ENCODE measurements at regions not wholly inside any gene's neighbourhood (a gene's known extent, or its start where the extent isn't known, plus 50 kb on each side); places are given as distances from the start of the nearest gene placed in this dataset.
A peak's percentile ranks its signal among the peaks of the same experiment; 100 is the strongest.
"Not testable (repeated sequence)": the region's sequence is repeated elsewhere in the genome, so short reads cannot be mapped to it uniquely, and the experiment has no call there.

DNA sequence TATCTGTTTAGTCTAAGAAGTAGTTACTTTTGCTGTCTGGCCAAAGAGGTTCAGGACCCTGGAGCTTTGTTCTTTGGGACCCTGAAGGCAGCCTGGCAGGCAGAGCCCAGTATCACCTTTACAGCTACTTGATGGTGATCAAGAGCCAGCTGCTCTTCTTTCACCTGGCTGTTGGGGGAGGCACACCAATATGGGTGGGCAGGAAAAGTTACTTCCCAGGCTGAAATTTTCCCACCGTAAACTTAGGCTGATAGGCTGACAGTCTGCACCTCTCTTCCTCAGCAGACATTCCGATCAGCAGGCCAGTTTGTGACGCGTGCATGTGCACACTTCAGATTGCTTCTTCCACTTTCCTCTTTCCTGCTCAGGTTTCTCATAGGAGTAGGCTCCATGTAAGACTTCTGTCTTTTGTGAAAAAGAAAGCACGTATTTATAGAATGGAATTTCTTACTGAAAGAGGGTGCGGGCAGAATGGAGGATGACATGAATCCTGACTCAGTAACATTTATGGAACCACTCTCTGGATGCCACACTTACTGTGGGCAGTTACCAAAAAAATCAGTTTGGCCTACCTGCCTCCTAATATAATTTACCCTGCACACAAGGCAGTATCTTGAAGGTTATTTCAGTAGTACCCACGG lies 223.9 kb upstream of the DMRT1 start:
- H3K27me3 Mint-ChIP-seq, result no peaks in the 10 kb centered on the region
- no peak overlapping the region for H3K4me3 Mint-ChIP-seq
- H3K27ac Mint-ChIP-seq, result no peak overlapping the region

DNA sequence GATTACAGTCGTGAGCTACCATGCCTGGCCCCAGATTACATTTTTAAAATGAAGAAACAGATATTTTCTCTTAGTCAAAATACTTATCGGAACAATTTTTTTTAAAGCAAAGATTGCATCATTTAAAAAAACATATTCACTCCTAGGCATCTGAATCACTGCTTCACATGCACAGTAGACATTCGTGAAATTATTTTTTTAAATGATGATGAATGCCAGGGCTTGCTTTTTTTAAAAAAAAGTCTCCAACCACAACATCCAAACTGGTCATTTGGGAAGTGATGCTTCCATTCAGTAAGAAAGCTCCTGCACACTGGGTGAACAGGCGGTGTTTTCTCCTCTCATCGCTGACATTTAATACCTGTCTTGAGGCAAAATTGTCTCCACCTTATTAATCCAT lies 223.0 kb upstream of the DMRT1 start:
- H3K4me1 Mint-ChIP-seq, result peaks cover 4% of the 10 kb centered on the region
- H3K4me3 Mint-ChIP-seq, result no peak overlapping the region
- no peak for ATAC-seq (replicated peaks)
- H3K27ac Mint-ChIP-seq, result no peak overlapping the region
- H3K9me3 Mint-ChIP-seq, result no peaks in the 10 kb centered on the region
- H3K36me3 Mint-ChIP-seq (ENCODE audit: low read depth), result no peaks in the 10 kb centered on the region
- no peaks in the 10 kb centered on the region for H3K27me3 Mint-ChIP-seq

More for the DNA sequence above, 223.9 kb upstream of the DMRT1 start:
- H3K36me3 Mint-ChIP-seq (ENCODE audit: low read depth), result no peaks in the 10 kb centered on the region
- H3K4me1 Mint-ChIP-seq, result peaks cover 4% of the 10 kb centered on the region
- no peak for ATAC-seq (replicated peaks)
- no peaks in the 10 kb centered on the region for H3K9me3 Mint-ChIP-seq

DNA sequence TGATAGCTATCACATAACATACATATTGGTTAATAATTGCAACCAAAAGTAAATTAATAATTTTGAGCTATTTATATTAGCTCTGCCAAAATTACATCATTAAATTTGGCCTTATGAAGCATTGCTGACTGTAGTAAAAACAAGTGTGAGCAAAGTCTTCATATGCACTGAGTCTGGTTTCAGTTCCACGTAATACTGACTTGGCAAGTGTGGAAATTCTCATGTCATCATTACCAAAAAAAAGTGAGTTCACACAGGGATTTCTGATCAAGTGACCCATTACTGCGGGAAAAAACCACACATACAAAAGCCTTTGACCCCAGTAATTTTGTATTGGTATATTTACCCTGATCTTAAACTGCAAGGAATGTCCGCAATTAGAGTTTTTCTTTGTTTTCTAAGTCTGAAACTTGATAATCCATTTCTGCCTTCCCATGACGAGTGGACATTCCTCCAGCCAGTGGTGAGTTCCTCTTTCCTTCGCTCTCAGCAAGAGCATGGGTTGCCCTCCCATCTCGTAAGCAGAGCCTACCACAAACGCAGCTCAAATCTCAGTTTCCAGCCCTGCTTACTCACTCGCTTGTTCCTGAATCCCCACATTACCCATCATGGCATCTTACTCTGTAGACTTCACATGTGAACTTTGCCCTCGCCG lies 220.2 kb upstream of the DMRT1 start:
- H3K9me3 Mint-ChIP-seq, result no peaks in the 10 kb centered on the region
- H3K4me1 Mint-ChIP-seq, result no peaks in the 10 kb centered on the region
- no peak for ATAC-seq (replicated peaks)
- H3K27me3 Mint-ChIP-seq, result no peaks in the 10 kb centered on the region
- H3K36me3 Mint-ChIP-seq (ENCODE audit: low read depth), result no peaks in the 10 kb centered on the region
- no peak overlapping the region for H3K4me3 Mint-ChIP-seq
- H3K27ac Mint-ChIP-seq, result no peak overlapping the region

DNA sequence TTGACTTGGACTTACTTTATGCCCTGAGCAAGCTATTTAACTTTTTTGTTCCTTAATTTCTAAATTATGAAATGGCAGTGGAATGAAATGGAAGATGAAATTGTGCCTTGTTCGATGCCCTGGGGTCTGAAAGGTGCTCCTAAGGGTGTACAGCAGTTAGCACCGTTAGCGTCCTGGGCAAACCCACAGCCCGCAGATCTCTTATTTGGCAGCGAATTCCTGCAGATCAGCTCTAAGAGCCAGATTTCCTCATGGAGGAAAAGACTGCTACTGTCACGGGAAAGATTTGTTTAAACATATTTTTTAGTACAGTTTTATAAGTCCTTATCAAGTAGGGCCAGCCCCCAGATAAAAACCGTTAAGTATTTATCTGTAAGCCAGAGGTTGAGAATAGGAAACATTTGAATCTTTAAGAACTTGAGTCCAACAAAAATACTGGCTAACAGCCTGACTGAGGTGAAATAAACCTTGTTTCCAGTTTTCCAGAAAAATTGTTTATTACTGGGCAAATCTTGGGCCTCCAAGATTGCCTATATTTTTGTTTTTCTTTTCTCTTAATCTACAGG lies 216.5 kb upstream of the DMRT1 start:
- H3K36me3 Mint-ChIP-seq (ENCODE audit: low read depth), result no peaks in the 10 kb centered on the region
- no peaks in the 10 kb centered on the region for H3K27me3 Mint-ChIP-seq
- no peaks in the 10 kb centered on the region for H3K4me1 Mint-ChIP-seq
- no peak overlapping the region for H3K4me3 Mint-ChIP-seq
- H3K9me3 Mint-ChIP-seq, result no peaks in the 10 kb centered on the region
- ATAC-seq (replicated peaks), result no peak
- H3K27ac Mint-ChIP-seq, result no peak overlapping the region

DNA sequence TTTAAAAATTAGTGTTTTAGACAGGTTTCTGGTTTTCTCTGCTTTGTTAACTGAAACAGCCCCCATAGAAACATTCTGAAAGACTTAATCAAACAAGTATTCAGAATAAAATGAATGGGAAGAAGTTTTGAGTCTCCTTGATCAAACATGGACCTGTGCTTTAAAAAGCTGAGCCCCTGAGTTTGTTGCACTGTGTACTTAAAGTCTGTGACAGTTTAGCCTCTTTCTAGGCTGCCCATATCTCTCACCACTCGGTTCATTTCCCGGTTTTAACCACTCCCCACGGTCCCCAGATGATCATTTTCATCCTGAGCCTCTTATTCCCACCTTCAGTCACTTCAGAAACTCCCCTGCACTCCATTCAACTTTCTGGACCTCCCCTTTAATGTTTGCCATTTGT lies 215.9 kb upstream of the DMRT1 start:
- H3K4me3 Mint-ChIP-seq, result no peak overlapping the region
- H3K9me3 Mint-ChIP-seq, result no peaks in the 10 kb centered on the region
- H3K27me3 Mint-ChIP-seq, result no peaks in the 10 kb centered on the region
- no peaks in the 10 kb centered on the region for H3K4me1 Mint-ChIP-seq
- ATAC-seq (replicated peaks), result no peak
- H3K36me3 Mint-ChIP-seq (ENCODE audit: low read depth), result no peaks in the 10 kb centered on the region
- H3K27ac Mint-ChIP-seq, result no peak overlapping the region

DNA sequence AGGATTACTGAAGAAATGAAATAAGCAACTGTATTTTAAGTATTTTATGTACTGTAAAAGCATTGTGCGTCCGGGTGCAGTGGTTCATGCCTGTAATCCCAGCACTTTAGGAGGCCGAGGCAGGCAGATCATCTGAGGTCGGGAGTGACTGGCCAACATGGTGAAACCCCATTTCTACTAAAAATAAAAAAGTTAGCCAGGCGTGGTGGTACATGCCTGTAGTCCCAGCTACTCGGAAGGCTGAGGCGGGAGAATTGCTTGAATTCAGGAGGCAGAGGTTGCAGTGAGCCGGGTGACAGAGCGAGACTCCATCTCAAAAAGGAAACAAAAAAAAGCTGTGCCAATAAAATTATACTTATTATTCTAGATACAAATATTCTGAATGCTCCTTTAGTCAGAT lies 215.4 kb upstream of the DMRT1 start:
- H3K36me3 Mint-ChIP-seq (ENCODE audit: low read depth); H3K4me3 Mint-ChIP-seq; H3K27me3 Mint-ChIP-seq; H3K9me3 Mint-ChIP-seq; H3K4me1 Mint-ChIP-seq; H3K27ac Mint-ChIP-seq; ATAC-seq (replicated peaks): not testable (repeated sequence)

DNA sequence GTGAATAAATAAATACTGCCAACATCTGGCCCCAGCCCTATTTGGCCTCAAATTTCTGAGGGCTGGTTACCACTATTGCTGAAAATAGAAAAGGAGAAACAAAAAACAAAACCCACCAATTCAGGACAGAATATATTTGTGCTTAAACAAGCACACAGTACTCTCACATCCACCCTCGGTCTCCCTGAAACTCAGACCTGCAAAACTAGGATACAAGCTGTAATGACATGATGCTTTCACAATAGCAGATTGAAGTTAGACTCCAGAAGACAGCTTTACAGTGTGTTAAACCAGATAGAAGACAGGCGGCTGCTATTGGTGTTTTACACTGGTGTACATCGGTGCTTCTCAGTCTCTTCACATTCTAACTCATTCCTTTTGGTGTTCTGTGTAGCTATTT lies 214.9 kb upstream of the DMRT1 start:
- H3K27ac Mint-ChIP-seq, result no peak overlapping the region
- no peak overlapping the region for H3K4me3 Mint-ChIP-seq
- H3K36me3 Mint-ChIP-seq (ENCODE audit: low read depth), result no peaks in the 10 kb centered on the region
- no peak for ATAC-seq (replicated peaks)
- H3K4me1 Mint-ChIP-seq, result peaks cover 6% of the 10 kb centered on the region
- peaks cover 3% of the 10 kb centered on the region for H3K9me3 Mint-ChIP-seq
- H3K27me3 Mint-ChIP-seq, result no peaks in the 10 kb centered on the region

DNA sequence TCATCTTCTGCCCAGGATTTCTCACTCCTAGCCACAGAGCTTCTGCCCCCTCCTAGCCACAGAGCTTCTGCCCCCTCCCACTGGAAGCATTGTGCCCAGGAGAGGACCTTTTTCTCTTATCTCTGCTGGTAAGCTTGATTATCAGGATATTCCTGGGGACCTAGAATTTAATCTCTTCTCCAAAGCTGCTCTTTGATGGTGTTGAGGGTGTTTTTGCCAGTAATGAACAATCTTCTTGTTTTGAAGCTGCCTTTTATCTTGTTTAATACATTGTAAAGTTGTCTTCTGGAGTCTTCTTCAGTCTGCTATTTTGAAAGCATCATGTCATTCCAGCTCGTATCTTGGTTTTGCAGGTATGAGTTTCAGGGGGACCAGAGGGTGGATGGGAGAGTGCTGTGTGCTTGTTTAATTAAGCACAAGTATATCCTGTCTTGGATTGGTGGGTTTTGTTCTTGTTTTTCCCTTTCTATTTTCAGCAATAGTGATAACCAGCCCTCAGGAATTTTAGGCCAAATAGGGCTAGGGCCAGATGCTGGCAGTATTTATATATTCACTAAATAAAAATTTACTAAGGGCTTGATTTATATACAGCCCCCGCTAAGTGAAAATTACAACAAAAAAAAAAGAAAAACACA lies 214.0 kb upstream of the DMRT1 start:
- H3K27me3 Mint-ChIP-seq, result no peaks in the 10 kb centered on the region
- H3K27ac Mint-ChIP-seq, result no peak overlapping the region
- H3K9me3 Mint-ChIP-seq, result peaks cover 4% of the 10 kb centered on the region
- no peaks in the 10 kb centered on the region for H3K36me3 Mint-ChIP-seq (ENCODE audit: low read depth)
- no peak for ATAC-seq (replicated peaks)
- H3K4me1 Mint-ChIP-seq, result peaks cover 11% of the 10 kb centered on the region
- H3K4me3 Mint-ChIP-seq, result no peak overlapping the region

DNA sequence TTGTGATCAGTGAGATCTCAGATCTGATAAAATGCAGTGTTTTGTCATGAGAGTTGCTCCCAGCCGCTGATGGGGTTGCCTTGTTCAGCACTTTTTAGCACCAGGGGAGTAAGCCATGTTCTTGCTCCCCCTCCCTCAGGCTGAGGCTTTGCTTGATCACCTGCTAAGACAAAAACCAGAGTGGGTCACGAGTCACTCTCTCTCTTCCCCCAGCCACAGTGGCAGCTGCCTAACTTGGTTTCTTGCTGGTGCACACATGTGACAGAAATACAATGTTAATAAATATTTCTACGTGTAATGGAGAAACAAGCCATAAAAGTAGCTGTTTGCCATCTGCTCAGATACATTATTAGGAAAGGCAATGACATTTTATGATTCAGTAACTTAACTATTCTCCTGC lies 212.4 kb upstream of the DMRT1 start:
- Mint-ChIP-seq H3K9me3 (peaks cover 4% of the 10 kb centered on the region), H3K4me3 (no peak overlapping the region), H3K36me3 (ENCODE audit: low read depth) (no peaks in the 10 kb centered on the region), H3K27me3 (no peaks in the 10 kb centered on the region), H3K27ac (no peak overlapping the region), H3K4me1 (peaks cover 11% of the 10 kb centered on the region)
- ATAC-seq (replicated peaks), result no peak

DNA sequence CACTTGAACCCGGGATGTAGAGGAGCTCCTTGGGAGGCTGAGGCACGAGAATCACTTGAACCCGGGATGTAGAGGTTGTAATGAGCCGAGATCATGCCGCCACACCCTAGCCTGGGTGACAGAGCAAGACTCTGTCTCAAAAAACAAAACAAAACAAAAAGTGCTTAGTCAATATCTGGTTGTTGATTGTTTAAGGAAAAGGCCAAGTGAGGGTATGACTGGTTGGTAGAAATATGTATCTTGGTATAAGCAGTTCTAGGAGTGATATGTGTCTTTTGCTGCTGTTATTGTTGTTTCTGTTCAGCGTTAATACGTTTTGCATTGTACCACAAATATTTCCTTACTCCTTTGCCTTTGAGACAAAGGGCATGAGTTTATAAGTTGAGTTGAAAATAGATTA lies 210.7 kb upstream of the DMRT1 start:
- Mint-ChIP-seq H3K27ac (no peak overlapping the region), H3K36me3 (ENCODE audit: low read depth) (no peaks in the 10 kb centered on the region), H3K4me3 (no peak overlapping the region), H3K9me3 (peaks cover 4% of the 10 kb centered on the region), H3K27me3 (no peaks in the 10 kb centered on the region), H3K4me1 (peaks cover 11% of the 10 kb centered on the region)
- no peak for ATAC-seq (replicated peaks)

DNA sequence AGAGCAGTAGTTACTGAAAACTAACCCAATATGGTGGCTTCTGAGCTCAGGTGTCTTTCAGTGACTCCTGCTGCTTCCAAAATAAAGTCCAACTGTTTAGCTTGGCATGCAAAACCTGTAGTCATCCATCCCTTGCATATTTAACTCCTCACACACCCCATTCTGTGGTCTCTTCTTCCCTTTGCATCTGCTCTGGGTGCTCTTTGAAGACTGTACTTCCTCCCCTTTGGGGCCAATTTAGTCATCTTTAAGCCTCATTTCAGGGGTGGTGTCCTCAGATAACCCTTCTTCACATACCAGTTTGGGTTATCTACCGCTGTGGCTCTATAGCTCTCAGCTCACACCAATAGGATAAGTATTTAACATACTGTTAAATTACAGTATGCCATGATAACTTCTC lies 209.9 kb upstream of the DMRT1 start:
- peaks cover 4% of the 10 kb centered on the region for H3K9me3 Mint-ChIP-seq
- peak; percentile 23 for ATAC-seq (replicated peaks)
- H3K4me1 Mint-ChIP-seq, result peaks cover 11% of the 10 kb centered on the region
- no peak overlapping the region for H3K4me3 Mint-ChIP-seq
- H3K27me3 Mint-ChIP-seq, result no peaks in the 10 kb centered on the region
- H3K27ac Mint-ChIP-seq, result no peak overlapping the region
- no peaks in the 10 kb centered on the region for H3K36me3 Mint-ChIP-seq (ENCODE audit: low read depth)

DNA sequence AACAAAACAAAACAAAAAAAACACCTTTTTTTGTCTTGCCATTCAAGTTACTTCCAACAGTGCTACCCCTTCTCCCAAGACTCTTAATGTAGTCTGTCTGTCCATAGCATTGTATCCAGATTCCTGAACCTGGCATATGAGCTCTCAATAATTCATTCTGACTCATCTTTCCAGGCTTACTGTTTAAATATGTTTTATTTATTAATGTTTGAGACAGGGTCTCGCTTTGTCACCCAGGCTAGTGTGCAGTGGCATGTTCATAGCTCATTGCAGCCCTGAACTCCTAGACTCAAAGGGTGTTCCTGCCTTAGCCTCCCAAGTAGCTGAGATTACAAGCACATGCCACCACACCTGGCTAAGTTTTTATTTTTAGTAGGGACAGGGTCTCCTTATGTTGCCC lies 208.0 kb upstream of the DMRT1 start:
- peaks cover 16% of the 10 kb centered on the region for H3K4me1 Mint-ChIP-seq
- no peak for ATAC-seq (replicated peaks)
- peaks cover 4% of the 10 kb centered on the region for H3K9me3 Mint-ChIP-seq
- H3K27ac Mint-ChIP-seq, result no peak overlapping the region
- no peaks in the 10 kb centered on the region for H3K36me3 Mint-ChIP-seq (ENCODE audit: low read depth)
- H3K4me3 Mint-ChIP-seq, result no peak overlapping the region
- H3K27me3 Mint-ChIP-seq, result no peaks in the 10 kb centered on the region

DNA sequence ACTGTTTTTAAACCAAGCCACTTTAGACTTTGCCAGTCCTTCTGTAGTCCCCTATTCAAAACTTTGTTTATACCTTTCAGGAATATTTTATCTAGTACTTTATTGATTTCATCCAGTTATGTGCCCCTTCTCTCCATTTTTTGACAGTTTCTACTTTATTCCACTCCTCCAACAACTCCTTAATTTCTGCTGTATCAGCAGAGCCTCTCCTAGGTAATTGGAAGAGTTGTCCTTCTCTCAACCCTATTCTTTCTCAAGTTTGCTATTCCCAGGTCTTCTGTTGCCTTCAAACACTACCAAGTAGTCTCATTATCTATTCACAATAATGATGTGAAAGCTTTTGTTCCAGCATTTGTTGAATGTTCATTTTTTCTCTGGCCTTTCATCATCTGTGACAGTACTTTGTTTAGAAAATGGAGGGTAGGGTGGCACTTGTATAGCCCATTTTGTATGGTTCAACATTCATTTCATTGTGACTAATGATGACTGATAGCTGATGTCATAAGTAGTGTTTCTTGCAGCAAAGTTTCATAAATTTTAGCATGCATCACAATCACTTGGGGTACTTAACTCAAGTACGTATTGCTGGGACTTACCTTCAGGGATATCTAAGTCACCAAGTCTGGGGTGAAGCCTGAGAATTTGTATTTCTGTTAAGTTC lies 204.4 kb upstream of the DMRT1 start:
- Mint-ChIP-seq H3K27ac (peak overlapping the region; percentile 18), H3K4me1 (peaks cover 5% of the 10 kb centered on the region)

DNA sequence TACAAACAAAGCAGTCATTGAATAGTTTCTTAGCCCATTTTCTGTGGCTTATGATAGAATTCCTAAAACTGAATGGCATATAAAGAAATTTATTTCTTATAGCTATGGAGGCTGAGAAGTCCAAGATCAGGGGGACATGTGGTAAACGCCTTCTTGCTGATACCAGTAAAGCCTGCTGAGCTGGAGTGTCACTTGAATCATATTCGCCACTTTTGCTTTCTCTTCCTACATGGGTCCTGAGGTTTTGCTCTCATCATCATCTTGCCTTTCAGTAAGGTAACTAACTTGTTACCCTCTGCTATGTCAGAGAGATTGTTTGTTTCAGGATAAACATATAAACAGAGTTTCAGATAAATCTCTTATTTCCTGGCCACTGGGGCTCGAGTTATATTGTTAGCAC lies 203.3 kb upstream of the DMRT1 start:
- ATAC-seq (replicated peaks), result peak; percentile 64
- H3K4me3 Mint-ChIP-seq, result no peak overlapping the region

More for the DNA sequence above, 204.4 kb upstream of the DMRT1 start:
- H3K4me3 Mint-ChIP-seq, result no peak overlapping the region
- peak; percentile 64 for ATAC-seq (replicated peaks)
- H3K27me3 Mint-ChIP-seq, result no peaks in the 10 kb centered on the region
- H3K36me3 Mint-ChIP-seq (ENCODE audit: low read depth), result no peaks in the 10 kb centered on the region
- no peaks in the 10 kb centered on the region for H3K9me3 Mint-ChIP-seq

DNA sequence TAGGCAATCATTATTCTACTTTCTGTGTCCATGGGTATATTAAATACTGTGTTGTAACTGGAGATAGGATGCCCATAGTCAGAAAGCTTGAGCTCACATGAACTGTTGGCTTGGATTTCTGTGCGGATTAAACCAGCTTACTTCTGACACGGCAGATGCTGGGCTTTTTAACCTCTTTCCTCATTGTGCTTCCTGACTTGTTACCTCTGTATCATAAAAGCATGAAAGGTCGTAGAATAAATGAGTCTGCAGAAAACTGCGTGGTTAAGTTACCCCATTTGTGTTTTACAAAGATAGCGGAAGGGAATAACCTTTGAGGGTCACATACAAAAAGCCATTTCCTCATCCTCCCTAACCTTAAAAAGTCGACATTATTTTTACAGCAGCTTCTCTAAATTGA lies 199.5 kb upstream of the DMRT1 start:
- Mint-ChIP-seq H3K27ac (no peak overlapping the region), H3K4me1 (peaks cover 3% of the 10 kb centered on the region), H3K36me3 (ENCODE audit: low read depth) (no peaks in the 10 kb centered on the region), H3K4me3 (no peak overlapping the region), H3K27me3 (no peaks in the 10 kb centered on the region), H3K9me3 (no peaks in the 10 kb centered on the region)
- ATAC-seq (replicated peaks), result no peak

More for the DNA sequence above, 203.3 kb upstream of the DMRT1 start:
- Mint-ChIP-seq H3K36me3 (ENCODE audit: low read depth) (no peaks in the 10 kb centered on the region), H3K9me3 (no peaks in the 10 kb centered on the region), H3K27ac (no peak overlapping the region), H3K27me3 (no peaks in the 10 kb centered on the region), H3K4me1 (peaks cover 5% of the 10 kb centered on the region)

Data from activated T-helper 17 cell treated with anti-CD3 and anti-CD28 coated beads, Interleukin-2, amount 50 U/mL, for 72 hours (primary cell).